ENCODE measurements at regions not wholly inside any gene's neighbourhood (a gene's known extent, or its start where the extent isn't known, plus 50 kb on each side); places are given as distances from the start of the nearest gene placed in this dataset.

DNA sequence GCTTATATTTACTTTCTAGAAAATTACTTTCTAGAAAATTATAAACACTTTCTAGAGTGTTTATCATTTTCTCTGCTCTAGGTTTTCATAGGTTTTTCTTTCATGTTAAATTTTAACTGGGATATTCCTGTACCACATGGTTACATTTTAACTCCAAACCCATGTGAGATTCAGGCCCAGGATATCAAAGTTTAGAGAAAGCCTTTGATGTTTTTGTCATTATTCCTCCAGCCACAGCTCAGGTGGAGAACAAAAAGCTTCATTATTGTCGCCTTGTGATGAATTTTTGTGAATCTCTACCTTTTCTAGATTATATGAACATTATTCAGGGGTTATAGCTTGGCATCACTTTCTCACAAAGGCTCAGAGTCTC, 816.0 kb downstream of the SQOR start:
- peak; percentile 19 for DNase-seq

DNA sequence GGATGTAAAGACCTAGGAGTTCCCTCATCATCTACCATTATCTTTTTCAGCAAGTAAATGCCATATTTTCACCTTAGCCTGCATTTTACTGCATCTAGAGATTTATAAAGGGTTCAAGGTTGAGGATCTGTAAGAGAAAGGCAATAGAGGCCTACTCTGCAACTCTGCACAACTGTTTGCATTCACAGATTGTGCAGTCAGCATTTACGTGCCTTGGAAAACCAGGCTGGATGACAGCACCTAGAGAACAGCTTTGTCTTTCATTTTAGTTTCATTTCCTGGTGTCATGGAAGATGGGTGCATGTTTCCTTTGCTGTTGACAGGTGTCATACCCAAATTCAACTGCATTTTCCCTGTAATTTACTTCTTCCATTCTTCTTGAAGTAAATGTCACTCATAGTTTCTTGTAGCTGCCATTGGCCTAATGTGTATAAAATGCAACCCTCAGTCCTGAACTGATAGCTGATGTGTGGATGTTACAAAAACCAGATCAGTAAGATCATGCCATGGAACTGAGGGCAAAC, 817.5 kb downstream of the SQOR start:
- DNase-seq, result no peak

DNA sequence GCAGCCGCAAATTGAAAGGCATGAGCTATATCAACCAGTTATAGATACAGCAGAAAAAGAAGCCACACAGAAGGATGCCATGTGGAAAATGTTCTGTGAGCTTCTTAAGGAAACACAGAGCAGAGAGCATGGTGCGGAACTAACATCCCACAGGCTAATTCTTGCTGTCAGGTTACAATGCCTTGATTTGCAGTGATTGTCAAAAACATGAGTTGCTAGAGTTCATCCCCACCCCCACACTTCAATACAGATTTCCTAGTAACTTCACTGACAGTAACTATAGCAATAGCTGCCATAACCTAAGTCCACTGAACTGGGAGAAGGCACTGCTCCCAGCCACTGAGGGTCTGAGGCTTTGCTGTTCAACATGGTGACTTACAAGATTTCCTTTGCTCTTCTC, 821.6 kb downstream of the SQOR start:
- DNase-seq, result no peak

DNA sequence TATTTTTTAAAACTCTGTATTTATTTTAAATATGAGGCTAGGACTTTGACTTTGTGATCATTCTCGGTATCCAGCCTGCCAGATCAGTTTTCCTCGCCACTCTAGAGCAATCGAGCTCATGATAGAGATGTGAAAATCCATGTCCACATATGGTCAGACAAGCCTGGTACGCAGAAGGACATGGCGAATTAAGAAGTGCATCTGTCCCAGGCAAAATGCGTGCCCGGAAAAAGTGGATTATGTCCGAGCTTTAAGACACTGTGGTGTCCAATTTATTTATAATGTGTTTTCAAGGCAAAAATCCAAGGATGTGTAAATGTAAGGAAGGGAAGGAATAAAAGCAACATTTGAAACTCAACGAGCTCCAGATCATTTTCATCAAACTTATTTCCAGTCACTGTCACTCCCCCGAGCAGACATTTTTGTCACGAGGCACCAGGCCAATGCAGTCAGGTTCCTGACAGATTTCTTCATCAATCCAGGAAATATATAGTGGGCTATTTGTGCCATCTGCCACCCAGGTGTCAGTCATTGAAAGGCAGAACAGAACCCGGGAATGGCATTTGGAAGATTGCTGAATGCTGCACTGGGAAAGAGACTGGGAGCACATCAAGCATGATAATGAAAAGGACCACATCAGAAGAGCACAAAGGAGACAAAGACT, 825.7 kb downstream of the SQOR start:
- DNase-seq, result no peak

DNA sequence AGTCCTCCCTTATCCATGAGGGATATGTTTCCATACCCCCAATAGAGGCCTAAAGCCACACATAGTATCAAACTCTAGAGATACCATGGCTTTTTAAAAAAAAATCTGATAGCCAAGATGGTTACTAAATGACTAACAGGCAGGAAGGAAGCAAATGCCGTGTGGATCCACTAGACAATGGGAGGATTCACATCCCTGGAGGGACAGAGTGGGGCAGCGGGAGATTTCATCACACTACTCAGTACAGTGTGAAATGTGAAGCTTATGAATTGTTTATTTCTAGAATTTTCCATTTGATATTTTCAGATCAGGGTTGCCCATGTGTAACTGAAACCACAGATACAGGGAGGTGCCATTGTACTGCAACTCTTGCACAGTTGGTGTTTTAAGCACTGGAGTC, 826.6 kb downstream of the SQOR start:
- DNase-seq, result peak; percentile 4

DNA sequence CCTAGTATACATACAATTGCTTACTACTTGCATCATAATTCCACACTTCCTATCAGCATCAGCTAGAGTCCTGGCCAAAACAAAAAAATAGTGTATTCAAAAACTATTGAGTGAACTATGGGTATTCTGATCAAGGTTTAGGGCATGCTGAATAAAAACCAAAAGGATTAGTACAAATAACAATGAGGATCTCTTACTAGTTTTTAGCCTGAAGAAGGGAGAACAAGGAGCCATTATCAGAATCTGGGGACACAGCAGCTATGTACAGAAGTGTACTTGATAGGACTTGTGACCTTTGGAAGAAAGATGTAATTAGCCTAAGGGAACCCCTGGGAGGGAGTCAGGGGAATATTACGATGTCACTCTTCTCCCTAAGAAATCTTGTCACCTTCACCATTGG, 832.2 kb downstream of the SQOR start:
- DNase-seq, result no peak

DNA sequence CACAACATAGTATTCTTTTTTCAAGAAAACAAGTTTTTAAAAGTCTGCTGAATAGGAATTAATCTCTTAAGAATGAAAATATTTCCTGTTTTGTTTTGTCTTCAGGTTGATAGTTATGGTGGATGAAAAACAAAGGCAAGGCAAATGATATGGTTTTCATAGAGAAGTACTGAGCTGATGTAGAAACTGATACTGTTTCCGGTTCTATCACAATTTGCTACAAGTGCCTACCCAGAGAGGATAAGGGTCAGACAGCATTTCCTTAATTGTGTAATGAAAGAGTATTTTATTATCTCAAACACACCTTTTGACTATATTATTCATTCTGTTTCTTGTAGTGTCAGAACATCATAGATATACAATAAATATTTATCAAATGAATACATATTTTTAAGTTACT, 836.3 kb downstream of the SQOR start:
- no peak for DNase-seq

DNA sequence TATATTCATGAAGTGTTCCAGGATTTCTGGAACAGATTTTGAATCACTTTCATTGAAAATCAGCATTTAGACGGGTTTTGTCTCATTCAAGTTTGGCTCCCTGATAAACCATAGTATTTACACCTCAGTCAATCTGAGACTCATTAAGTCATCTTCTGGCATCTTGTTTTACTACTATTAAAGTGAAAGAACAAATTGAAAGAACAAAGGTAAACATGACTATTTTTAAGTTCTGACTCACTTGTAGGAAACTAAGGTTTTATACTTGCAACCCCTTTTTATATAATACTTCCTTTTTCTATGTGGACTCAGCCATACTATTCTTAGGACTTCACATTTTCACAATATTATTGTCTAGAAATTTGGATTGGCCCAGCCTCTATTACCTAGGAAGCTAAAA, 854.4 kb downstream of the SQOR start:
- DNase-seq, result no peak

DNA sequence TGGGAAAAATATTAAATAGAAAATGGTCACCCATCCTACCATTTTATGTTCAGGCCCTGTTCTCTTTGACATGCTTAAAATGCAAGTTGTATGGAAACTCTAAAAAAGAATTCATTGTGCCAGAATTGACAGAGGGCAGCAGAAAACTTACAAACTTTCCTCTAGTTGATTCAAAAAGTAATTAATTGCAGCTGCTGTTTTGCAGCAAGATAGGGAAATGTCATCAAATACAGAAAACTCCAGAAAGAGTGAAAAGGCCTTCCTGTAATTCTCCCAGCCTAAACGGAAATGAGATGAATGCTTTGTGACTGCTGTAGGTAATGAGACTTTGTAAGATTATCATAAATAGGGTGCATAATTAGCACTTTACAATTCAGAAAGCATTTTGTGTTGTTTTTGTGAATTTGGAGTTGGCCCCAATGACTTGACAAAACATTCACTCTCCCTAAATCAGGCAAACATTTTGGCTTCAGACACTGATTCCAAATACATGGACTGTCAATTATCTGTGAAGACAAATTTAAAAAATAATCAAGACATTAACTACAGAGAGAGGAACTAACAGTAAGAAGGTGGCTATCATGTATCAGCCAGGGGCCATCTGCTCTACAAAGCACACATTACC, 861.8 kb downstream of the SQOR start:
- no peak for DNase-seq

DNA sequence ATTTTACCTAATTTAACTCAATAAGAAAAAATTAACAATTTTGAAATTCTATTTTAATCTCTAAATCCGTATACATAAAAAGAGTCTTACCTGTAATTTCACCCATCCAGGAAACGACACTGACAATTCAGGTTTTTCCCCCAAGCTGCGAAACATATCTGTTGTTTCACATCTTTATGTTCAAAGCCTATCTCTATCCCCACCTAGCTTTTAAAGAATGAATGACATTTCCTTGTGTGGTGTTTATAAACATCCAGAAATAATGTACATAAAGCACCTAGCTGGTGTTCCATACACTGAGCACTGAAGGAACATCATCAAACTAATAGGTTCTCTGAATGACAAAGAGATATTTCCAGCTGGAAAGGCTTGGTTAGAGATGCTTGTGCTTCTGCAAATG, 867.8 kb downstream of the SQOR start:
- peak; percentile 11 for DNase-seq

DNA sequence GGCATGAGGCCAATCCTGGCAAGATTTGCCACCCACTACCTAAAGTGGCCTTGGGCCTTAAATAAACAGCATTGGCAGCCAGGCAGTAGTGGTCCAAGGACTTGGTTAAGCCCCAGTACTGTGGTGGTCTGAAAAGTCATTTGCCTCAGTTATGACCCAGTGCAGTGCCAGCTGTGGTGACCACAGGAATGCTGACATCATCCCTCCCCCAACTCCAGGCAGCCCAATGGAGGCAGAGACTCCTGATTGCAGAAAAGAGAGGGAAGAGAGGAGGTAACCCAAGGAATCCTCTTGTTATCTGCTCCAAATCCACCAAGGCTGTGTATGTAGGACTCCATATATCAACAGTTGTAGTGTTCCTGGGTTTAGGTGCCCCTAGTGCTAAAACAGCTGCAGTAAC, 883.6 kb downstream of the SQOR start:
- no peak for DNase-seq

DNA sequence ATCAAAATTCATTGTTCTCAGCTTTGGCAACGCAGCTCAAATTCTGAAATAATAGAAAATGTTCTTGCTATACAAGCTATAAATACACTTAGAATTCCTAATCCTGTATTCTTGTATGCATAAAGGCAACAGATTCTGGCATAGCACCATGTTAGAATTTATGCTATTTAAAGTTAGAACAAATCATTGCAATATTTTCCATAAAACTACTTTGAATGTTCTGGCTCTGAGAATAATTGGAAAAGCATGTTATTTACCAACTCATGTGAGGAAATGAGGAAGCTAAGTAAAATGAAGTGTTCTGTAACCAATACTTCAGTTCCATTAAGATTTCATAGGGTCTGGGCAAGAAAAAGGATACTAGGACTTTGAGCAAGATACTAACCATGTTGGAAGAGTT, 888.9 kb downstream of the SQOR start:
- no peak for DNase-seq

DNA sequence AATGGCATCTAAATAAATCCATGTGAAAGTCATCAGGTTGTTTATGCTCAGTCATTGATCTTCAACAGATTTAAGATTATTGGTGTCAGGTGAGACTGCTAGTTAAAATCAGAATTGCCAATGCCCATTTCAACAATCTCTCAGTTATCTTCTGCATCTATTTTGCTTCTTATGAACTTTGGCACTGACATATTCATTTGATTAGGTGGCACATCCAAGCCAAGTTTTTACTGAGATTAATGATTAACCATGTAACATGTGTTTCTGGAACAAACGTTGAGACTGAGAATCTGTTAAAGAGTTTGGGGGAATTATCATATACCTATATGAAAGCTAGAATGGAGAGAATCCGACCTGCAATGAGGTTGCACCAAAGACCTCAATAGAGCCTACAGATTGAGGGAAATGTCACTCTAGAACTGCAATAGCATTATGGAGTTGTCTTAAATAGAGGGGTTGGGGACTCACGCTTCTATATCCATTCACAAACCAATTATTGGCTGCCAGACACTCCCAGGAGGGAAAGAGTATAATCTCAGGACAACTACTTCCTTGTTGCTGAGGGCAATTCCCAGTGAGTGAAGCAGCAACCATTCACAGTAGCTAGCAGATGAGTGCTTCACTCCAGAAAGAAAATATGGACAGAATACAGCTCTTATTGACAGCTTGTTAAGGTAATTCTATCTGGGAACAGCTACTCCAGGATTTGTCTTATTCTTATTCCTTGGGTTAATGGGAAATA, 891.3 kb downstream of the SQOR start:
- no peak for DNase-seq

DNA sequence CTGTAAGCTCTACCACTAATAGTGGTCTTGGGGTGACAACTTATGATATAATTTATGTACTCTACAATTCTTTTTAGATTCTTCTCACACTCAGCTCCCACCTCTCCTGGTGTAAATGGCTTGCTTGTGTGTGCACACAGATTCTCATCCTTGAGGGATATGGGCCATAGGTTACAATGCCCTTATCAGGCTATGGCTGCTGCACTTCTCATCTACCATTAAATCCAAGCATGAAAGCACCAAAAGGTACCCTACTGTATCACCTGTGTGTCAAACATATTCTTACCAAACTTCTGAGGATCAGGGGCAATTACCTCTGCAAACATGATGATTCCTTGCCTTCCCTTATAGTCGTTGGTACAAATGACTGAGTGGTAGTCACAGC, 891.9 kb downstream of the SQOR start:
- DNase-seq, result no peak

DNA sequence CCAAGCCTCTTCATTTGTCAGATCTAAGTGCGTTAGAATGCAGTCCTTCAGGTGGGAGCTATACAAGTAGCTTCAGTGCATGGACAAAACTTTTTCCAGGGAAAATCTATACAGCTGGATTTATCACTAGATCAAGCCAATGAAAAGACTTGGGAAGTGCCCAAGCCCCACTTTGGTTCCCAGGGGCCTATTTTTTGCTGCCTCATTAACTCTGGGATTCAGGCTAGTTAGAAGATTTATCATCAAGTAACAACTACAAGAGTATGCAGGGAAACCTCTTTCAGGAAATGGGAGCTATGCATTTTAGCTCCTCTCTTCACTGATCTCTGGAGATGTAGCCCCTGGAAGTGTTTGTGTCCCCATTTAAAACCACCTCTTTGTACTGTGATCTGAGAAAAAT, 908.8 kb downstream of the SQOR start:
- no peak for DNase-seq

DNA sequence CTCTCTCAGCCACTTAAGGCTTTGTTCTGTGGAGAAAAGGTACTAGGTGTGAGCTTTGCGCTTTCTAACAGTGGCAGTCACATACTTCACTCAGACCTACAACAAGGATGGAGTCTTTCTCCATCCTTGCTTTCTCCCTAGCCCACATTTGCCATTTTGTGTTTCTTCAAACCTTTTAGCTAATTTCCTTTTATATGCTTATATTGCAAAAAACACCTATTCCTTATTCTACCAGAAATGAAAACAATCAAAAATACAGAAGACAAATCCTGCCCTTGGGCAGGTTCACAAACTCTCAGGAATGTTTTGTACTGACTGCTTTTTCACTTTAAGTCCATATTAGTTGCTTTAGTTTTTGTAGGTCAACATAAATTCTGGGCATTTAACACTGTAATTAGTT, 914.2 kb downstream of the SQOR start:
- no peak for DNase-seq

DNA sequence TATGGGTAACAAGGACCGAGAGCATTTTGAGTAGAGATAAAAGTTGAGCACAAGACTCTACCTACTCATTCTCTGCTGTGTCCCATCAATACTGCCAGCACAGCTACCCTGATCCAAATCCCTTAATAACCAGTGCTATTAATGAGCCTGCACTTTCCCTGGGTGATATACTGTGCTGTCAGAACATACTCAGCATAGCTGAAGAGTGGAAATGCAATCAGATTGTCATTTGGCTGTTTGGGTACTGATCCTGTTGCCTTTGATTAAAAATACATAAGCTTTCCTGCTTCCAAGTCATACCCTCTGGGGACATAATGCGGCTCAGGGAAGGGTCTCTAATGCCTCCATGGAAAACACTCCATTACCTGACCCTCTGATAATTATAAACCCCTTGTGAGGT, 917.5 kb downstream of the SQOR start:
- no peak for DNase-seq

DNA sequence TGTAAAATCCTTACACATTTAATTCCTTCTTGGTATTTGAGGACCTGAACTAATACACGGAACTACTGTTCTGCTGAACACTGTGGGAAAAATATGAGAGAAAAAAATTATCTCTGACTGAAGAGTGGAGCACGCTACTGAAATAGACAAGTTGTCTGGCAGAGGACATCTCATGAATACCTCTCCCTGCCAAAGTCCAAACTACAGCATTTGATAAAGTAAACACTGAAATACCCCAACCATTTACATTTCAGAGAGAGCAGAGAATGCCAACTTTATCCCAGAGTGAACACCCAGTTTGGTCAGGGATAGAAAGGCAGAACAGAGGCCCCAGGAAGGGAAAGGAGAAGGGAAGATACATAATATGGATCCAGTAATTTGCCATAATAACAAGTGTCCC, 920.7 kb downstream of the SQOR start:
- no peak for DNase-seq

DNA sequence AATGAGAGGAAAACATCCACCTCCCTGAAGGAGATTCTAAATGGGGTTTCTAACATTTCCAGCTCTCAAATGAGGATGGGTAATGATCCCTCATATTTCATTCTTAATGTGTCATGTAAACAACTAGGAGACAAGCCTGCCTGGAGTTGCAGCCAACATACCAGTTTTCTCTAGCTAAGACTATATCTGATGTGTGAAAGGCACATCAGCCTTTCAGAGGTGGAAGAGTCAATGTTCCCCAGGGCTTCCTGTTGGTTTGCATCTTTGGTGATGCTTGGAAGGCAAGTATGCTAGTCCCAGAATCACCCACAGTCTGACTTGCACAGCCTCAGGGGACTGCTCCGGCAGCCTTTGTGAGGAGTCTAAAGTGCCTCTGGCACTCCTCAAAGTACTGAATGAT, 921.2 kb downstream of the SQOR start:
- no peak for DNase-seq

DNA sequence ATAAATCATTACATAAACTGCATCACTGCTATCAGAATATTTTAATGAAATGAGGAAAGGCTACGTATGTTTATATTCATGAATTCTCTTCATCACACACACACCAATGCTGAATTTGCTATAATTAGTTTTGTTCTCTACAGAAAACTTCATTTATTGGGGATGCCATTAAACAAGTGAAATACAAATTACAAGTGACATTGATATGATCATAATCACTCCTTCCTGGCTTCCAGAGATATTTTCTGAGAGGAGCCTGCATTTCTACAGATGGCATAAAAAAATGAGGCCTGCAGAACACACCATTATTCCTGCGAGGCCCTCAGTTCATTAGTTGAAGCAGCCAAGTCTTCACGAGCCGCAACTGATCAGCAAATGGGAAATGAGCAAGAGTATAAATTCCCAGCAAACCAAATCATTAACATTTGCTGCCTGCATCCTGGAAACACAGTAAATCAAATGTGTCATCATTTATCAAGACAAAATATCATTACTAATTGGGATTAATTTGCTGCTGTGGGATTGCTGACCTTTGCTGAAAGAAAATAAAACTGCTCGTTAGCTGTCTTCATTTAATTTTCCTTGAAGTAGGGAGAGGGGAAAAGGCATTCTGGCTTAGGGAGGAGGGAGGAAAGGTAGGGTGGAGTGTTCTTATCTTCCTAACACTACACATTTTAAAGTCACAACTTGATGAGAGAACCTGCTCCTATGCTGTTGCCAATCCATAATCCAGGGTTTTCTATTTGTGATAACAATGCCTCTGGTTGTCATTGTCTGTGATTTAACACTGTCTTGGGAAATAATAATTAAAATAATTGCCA, 921.9 kb downstream of the SQOR start:
- no peak for DNase-seq

DNA sequence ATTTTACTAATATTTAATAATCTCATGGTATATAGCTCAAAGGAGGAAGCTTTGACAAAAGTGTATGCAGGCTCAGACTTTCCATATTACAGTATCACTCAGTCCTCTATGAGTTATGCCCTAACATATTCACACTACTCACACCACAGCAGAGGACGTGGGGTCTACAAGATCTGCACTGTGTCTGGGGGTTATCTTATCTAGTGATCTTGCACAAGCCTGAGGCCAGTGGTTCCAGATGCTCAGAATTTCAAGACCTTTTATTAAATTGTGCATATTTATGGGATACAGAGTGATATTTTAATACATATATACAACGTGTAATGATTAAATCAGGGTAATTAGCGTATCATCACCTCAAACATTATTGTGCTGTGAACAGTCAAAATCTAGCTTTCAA, 933.1 kb downstream of the SQOR start:
- DNase-seq, result no peak

DNA sequence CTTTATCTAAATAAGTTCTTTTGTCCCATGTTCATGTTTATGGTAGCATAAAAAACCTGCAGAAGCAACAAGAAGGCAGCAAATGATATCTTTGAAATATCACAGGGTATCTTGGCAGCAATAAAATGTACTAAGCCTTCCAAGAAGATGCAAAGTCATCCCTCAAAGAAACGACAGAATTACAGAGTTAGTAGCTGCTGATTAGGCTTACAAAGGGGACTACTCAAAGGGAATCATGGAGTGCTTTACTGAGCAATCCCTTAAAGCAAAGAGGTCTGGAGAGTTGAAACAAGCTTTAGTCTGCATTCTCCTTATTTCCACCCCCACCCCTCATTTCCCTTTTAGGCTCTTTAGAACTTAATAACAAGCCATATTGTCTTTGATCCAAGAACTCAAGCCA, 935.0 kb downstream of the SQOR start:
- no peak for DNase-seq

DNA sequence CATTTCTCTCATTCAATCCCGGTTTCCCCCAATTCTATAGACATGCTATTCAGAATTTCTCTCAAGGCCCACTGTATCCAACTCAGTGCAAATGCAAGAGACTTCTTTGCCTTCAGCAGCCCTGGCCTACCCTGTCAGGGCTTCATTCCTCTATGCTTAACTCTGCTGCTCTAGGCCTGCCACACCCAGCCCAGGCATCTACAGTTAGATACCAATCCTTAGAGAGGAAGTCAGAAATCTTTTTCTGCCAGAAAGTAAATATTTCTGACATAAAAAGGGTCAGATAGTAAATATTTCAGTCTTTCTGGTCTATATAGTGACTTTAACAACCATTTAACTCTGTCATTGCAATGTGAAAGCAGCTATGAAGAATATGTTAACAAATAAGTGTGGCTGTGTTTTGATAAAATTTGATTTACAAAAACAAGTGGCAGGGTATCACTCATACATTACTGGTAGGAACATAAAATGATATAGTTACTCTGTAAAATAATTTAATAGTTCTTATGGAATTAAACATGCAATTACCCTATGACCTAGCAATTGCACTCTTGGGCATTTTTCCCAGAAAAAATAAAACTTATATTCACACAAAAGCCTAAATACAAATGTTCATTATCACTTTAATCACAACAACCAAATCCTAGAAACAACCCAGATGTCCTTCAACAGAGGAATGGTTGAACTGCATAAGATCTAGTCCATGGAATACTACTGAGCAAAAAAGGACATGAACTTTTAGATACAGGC, 942.0 kb downstream of the SQOR start:
- DNase-seq, result no peak

Data from kidney glomerular epithelial cell (primary cell).